ENCODE measurements at regions not wholly inside any gene's neighbourhood (a gene's known extent, or its start where the extent isn't known, plus 50 kb on each side); places are given as distances from the start of the nearest gene placed in this dataset.

DNA sequence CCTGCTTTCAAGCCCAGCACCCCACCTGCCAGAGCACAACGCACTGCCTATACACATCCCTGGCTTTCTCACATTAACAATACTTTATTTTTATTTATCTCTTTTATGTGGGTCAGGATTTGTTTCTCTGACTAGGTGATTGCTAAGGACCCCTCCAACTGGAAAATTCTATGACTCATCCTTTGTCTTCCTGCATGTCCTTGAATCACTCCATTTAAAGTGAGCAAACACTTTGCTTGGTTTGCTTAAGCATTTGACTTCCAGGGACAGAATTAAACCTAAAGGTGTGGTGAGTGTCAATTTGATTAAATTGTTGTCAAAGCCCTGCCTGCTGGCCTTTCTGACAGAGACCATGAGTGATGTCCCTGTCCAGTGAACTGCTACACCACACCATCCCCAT is 536.5 kb upstream of the BRINP1 start:
- Mint-ChIP-seq H3K36me3 (ENCODE audit: low read depth) (peaks cover 6% of the 10 kb centered on the region), H3K4me3 (no peak overlapping the region), H3K27me3 (ENCODE audit: low read depth, poor library complexity) (no peaks in the 10 kb centered on the region), H3K4me1 (no peaks in the 10 kb centered on the region), H3K9me3 (peaks cover 26% of the 10 kb centered on the region), H3K27ac (no peak overlapping the region)
- TF ChIP-seq, protein P1, sequence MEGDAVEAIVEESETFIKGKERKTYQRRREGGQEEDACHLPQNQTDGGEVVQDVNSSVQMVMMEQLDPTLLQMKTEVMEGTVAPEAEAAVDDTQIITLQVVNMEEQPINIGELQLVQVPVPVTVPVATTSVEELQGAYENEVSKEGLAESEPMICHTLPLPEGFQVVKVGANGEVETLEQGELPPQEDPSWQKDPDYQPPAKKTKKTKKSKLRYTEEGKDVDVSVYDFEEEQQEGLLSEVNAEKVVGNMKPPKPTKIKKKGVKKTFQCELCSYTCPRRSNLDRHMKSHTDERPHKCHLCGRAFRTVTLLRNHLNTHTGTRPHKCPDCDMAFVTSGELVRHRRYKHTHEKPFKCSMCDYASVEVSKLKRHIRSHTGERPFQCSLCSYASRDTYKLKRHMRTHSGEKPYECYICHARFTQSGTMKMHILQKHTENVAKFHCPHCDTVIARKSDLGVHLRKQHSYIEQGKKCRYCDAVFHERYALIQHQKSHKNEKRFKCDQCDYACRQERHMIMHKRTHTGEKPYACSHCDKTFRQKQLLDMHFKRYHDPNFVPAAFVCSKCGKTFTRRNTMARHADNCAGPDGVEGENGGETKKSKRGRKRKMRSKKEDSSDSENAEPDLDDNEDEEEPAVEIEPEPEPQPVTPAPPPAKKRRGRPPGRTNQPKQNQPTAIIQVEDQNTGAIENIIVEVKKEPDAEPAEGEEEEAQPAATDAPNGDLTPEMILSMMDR (IDR thresholded peaks at IDR 0.05) = no peak
- DNase-seq = no peak

DNA sequence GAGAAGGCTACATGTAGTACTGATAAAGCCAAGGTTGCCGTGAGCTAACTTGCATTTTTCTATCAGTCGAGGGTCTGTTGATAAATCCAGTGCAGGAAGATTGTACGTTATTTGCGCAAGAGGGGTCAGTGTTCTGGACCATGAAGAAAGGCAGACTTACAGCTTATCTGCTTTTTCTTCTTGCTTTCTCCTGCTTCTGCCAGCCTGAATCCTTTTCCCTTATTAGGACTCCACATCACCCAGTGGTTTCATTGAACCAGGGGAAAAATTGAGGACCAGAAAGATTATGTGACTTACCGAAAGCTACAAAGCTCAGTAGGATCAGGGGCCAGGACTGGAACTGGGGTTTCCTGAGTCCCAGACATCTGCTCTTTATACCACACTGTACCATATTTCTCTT is 534.6 kb upstream of the BRINP1 start:
- TF ChIP-seq, protein P1 (IDR thresholded peaks at IDR 0.05) = no peak
- H3K9me3 Mint-ChIP-seq = peaks cover 20% of the 10 kb centered on the region
- DNase-seq = no peak
- no peak overlapping the region for H3K4me3 Mint-ChIP-seq
- peaks cover 6% of the 10 kb centered on the region for H3K36me3 Mint-ChIP-seq (ENCODE audit: low read depth)
- H3K27me3 Mint-ChIP-seq (ENCODE audit: low read depth, poor library complexity) = no peaks in the 10 kb centered on the region
- H3K4me1 Mint-ChIP-seq = no peaks in the 10 kb centered on the region
- H3K27ac Mint-ChIP-seq = no peak overlapping the region

DNA sequence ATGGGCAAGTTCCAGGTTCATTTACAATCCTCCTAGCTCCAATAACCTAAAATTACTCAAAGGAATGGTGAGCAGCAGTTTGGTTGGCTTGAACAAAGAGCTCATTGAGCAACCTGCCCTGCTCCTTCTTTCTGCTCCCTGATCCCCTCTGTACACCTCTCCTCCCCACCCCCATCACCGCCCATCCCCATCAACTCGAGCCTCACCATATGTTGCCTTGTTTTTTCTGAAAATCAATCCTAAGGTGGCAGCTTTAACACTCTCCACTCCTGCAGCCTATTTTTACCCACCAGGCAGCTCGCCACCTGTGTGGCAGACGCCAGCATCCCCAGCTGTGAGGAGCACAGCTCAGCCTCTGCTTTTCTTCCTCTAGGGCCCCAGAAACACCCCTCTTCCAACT is 533.4 kb upstream of the BRINP1 start:
- TF ChIP-seq, protein P1 (IDR thresholded peaks at IDR 0.05) = no peak

DNA sequence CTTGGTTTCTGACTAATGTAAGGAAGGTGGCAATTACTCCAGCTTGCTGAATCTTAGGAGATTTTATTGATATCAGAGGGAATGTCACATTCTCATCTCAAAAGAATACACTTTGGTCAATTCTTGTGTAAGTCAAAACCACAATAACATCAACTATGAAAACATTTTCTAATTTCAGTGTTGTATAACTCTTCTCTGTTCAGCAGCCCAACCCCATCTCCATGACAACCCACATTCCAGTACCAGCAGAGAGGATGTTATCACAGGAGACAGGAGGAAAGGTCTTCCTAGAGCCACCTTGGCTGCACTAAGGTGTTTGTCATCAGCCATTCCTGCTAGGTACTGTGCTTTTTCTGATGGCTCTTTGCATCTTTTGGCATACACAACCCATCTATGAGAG is 529.1 kb upstream of the BRINP1 start:
- no peak for DNase-seq

More for the DNA sequence above, 533.4 kb upstream of the BRINP1 start:
- Mint-ChIP-seq H3K9me3 (peaks cover 13% of the 10 kb centered on the region), H3K4me3 (no peak overlapping the region), H3K27me3 (ENCODE audit: low read depth, poor library complexity) (no peaks in the 10 kb centered on the region), H3K27ac (no peak overlapping the region), H3K4me1 (no peaks in the 10 kb centered on the region), H3K36me3 (ENCODE audit: low read depth) (no peaks in the 10 kb centered on the region)
- DNase-seq = no peak

DNA sequence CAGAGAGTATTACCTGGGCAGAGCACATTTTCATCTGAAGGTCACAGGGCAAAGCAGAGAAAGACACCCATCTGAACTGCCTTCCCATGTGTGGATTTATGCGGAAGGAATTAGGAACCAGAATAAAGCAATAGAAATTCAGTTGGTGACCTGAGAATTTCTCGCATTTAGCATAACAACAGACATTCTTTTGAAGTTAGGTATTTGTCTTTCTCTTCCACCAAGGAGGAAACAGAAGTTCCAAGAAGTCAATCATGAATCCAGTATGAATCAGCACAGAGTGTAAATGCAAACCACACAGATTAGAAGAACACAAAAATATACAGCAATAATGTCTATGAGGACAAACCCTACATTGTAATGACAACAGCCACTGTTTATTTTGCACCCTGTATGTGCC is 515.2 kb upstream of the BRINP1 start:
- H3K27me3 Mint-ChIP-seq (ENCODE audit: low read depth, poor library complexity) = no peaks in the 10 kb centered on the region
- no peaks in the 10 kb centered on the region for H3K9me3 Mint-ChIP-seq
- no peaks in the 10 kb centered on the region for H3K4me1 Mint-ChIP-seq
- TF ChIP-seq, protein P1 (IDR thresholded peaks at IDR 0.05) = no peak
- no peaks in the 10 kb centered on the region for H3K36me3 Mint-ChIP-seq (ENCODE audit: low read depth)
- DNase-seq = no peak
- H3K4me3 Mint-ChIP-seq = no peak overlapping the region
- H3K27ac Mint-ChIP-seq = no peak overlapping the region

More for the DNA sequence above, 529.1 kb upstream of the BRINP1 start:
- H3K27me3 Mint-ChIP-seq (ENCODE audit: low read depth, poor library complexity) = no peaks in the 10 kb centered on the region
- no peaks in the 10 kb centered on the region for H3K36me3 Mint-ChIP-seq (ENCODE audit: low read depth)
- TF ChIP-seq, protein P1 (IDR thresholded peaks at IDR 0.05) = no peak
- H3K4me1 Mint-ChIP-seq = no peaks in the 10 kb centered on the region
- no peak overlapping the region for H3K4me3 Mint-ChIP-seq
- no peak overlapping the region for H3K27ac Mint-ChIP-seq
- H3K9me3 Mint-ChIP-seq = peaks cover 5% of the 10 kb centered on the region

DNA sequence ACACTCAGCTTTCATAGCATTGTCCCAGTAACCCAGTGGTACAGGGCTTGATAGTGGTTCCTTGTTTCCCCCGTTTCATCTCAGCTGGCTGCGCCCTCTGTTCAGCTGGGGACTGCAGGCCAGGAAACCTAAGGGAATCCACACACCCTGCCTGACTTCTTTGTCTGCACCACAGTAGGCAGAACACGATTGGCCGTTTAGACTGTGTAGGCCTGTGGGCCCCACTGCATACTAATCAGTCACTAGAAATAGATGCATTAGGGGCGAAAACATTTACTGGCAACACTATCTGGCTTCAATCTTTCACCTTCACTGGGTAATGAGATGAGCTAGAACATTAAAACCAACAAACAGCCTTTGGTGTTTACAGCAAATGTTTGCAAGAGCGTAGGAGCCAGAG is 512.7 kb upstream of the BRINP1 start:
- H3K4me1 Mint-ChIP-seq = no peaks in the 10 kb centered on the region
- peaks cover 2% of the 10 kb centered on the region for H3K27me3 Mint-ChIP-seq (ENCODE audit: low read depth, poor library complexity)
- H3K27ac Mint-ChIP-seq = no peak overlapping the region
- TF ChIP-seq, protein P1 (IDR thresholded peaks at IDR 0.05) = no peak
- no peak for DNase-seq
- H3K36me3 Mint-ChIP-seq (ENCODE audit: low read depth) = no peaks in the 10 kb centered on the region
- H3K4me3 Mint-ChIP-seq = no peak overlapping the region
- H3K9me3 Mint-ChIP-seq = no peaks in the 10 kb centered on the region

Measured in nephron progenitor cell (in vitro differentiated cells).